ENCODE measurements at regions not wholly inside any gene's neighbourhood (a gene's known extent, or its start where the extent isn't known, plus 50 kb on each side); places are given as distances from the start of the nearest gene placed in this dataset.

- no peak for TF ChIP-seq FOXJ3 (CRISPR knock-in tag; IDR thresholded peaks at IDR 0.05)
- no peak for TF ChIP-seq GATAD2B (IDR thresholded peaks at IDR 0.05; ENCODE audit: borderline replicate concordance)
- TF ChIP-seq ZBTB1 (CRISPR knock-in tag; IDR thresholded peaks at IDR 0.05; ENCODE audit: borderline replicate concordance, low read depth) = no peak
- TF ChIP-seq HBP1 (CRISPR knock-in tag; IDR thresholded peaks at IDR 0.05) = no peak
- no peak for TF ChIP-seq ZZZ3 (IDR thresholded peaks at IDR 0.05)
- no peak for TF ChIP-seq ILK (tag; IDR thresholded peaks at IDR 0.05; ENCODE audit: borderline replicate concordance, low read depth)
- TF ChIP-seq ZFP36 (IDR thresholded peaks at IDR 0.05; ENCODE audit: low read depth, low read length, partially characterized antibody) = peak; percentile 35
- no peak for TF ChIP-seq ZNF212 (CRISPR knock-in tag; IDR thresholded peaks at IDR 0.05)
- no peak for TF ChIP-seq EWSR1 (IDR thresholded peaks at IDR 0.05; ENCODE audit: borderline replicate concordance, low read depth, partially characterized antibody)
- TF ChIP-seq NFE2 (IDR thresholded peaks at IDR 0.05; ENCODE audit: low read depth) = peak; percentile 55; the same call in 1 of the 2 replicates
Observed at GRCh38 chr4:83964996-83965541, 429.2 kb downstream of the GPAT3 start (continued).

- ChIA-PET POLR2A (interaction anchor here (0.6 kb wide), 2 partner anchors 21 to 402 kb away, joined by 3 to 4 read pairs; no protein-coding TSS in a partner anchor), CTCF (ENCODE audit: low intra/inter-chr PET ratio) (no interaction called here)
- Histone ChIP-seq H3K9me3 (replicated peaks; ENCODE audit: control insufficient read depth, insufficient read depth, low read depth, low read length) (no peaks in the 10 kb centered on the region; the same call in 1 of the 2 replicates), H3K79me2 (ENCODE audit: control insufficient read depth, insufficient read depth, low read length) (no peaks in the 10 kb centered on the region), H3K27me3 (ENCODE audit: control insufficient read depth in 2 of 2, insufficient read depth in 2 of 2, low read length in 2 of 2) (no peaks in the 10 kb centered on the region), H3K36me3 (ENCODE audit: control insufficient read depth, insufficient read depth, low read length) (no peaks in the 10 kb centered on the region), H3K27ac (ENCODE audit: extremely low read depth, low read depth, low read length) (no peak overlapping the region), H3K4me3 (no peak overlapping the region), H3K4me2 (ENCODE audit: insufficient read depth, low read length) (no peak overlapping the region), H3K9me1 (ENCODE audit: control insufficient read depth, insufficient read depth, low read length) (no peaks in the 10 kb centered on the region), H4K20me1 (replicated peaks; ENCODE audit: control insufficient read depth, insufficient read depth, low read length) (no peaks in the 10 kb centered on the region), H3K4me1 (replicated peaks in 1 of 2; ENCODE audit: control insufficient read depth in 2 of 2, insufficient read depth in 2 of 2, low read length in 2 of 2) (no peaks in the 10 kb centered on the region; a peak in 1 of 5 replicates), H2AFZ (ENCODE audit: low read depth, low read length) (no peak overlapping the region), H3K9ac (ENCODE audit: insufficient read depth in 1 of 2, low read depth in 2 of 2, low read length in 2 of 2) (no peak overlapping the region)
- no TSS peak for BruUV-seq (replicated peaks)
- DNase-seq (ENCODE audit: extremely low read depth in 1 of 4, low spot score in 3 of 4) (peak in 1 of 4 experiments; percentile 3), FAIRE-seq (no peak), ATAC-seq (no peak)
- WGBS (ENCODE audit: insufficient coverage, low coverage, missing lambda C conversion rate) = 0% methylated on average over 4 of the region's 4 CpGs
- intact Hi-C loops (cut with micrococcal nuclease) (no loop called here), in situ Hi-C loops (cut with MboI) (no loop called here)
- peak; percentile 50; the same call in 1 of the 2 replicates for TF ChIP-seq C11orf30 (IDR thresholded peaks at IDR 0.05; ENCODE audit: low read depth)
- peak; percentile 66 for TF ChIP-seq MAFG (tag; conservative IDR thresholded peaks at IDR 0.05)
- TF ChIP-seq HNRNPH1 (optimal IDR thresholded peaks at IDR 0.05; ENCODE audit: low read depth, low read length) = no peak
- no peak for TF ChIP-seq JUN (IDR thresholded peaks at IDR 0.05; ENCODE audit: borderline replicate concordance, low read depth, low read length)
- no peak for TF ChIP-seq JUN (CRISPR knock-in tag; IDR thresholded peaks at IDR 0.05; ENCODE audit: borderline replicate concordance)
- no peak for TF ChIP-seq THRAP3 (IDR thresholded peaks at IDR 0.05; ENCODE audit: borderline replicate concordance)
- no peak for TF ChIP-seq ZNF311 (CRISPR knock-in tag; IDR thresholded peaks at IDR 0.05)
- TF ChIP-seq GMEB1 (CRISPR knock-in tag; IDR thresholded peaks at IDR 0.05) = no peak
- TF ChIP-seq KAT7 (CRISPR knock-in tag; IDR thresholded peaks at IDR 0.05; ENCODE audit: borderline replicate concordance) = no peak
- no peak for TF ChIP-seq TGIF2 (CRISPR knock-in tag; IDR thresholded peaks at IDR 0.05)
- peak; percentile 88 for TF ChIP-seq ZNF316 (IDR thresholded peaks at IDR 0.05)
- no peak for TF ChIP-seq SMC3 (conservative IDR thresholded peaks at IDR 0.05; ENCODE audit: insufficient read depth, low read depth, low read length)
Observed at GRCh38 chr4:83962492-83962891, 426.6 kb downstream of the GPAT3 start.

Measured in K562 (cell line).